GM21737 (cell line): ENCODE measurements at regions not wholly inside any gene's neighbourhood (a gene's known extent, or its start where the extent isn't known, plus 50 kb on each side); places are given as distances from the start of the nearest gene placed in this dataset.
"Not testable (repeated sequence)": the region's sequence is repeated elsewhere in the genome, so short reads cannot be mapped to it uniquely, and the experiment has no call there.

Source experiments
- ATAC-seq: cut with Tn5 transposase; IDR thresholded peaks from one replicate; pipeline ENCODE4 v1.9.1; 2021; ENCODE audit warnings: mild to moderate bottlenecking, moderate library complexity; ENCODE audit not compliant: unreplicated experiment

GRCh38 chr2:139605668-139606067, 825.5 kb upstream of the NXPH2 start:
- no peak for ATAC-seq

DNA sequence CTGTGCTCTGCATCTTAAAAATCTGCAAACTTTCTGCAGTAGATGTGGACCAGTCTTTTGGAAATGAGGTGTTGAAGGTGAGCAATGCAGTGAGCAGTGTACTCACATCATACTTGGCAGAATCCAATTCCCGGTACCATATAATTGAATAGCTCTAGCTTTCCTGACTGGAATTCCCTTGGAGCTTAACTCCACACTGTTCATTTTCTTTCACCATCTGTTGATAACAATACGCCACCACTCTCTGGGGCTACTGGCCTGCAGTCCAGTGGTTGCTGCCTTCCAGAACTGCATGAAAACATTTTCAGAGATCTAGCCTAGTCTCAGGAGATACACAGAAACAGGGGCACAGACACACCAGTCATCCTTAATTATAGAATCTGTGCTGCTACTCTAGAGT, 820.0 kb upstream of the NXPH2 start:
- no peak for ATAC-seq

- no peak for ATAC-seq
These were observed 804.9 kb upstream of the NXPH2 start for GRCh38 chr2:139585101-139585500.

- ATAC-seq, result no peak
These were observed 794.2 kb upstream of the NXPH2 start for GRCh38 chr2:139574371-139574770.

- no peak for ATAC-seq
These were observed 776.6 kb upstream of the NXPH2 start for GRCh38 chr2:139556789-139557188.

DNA sequence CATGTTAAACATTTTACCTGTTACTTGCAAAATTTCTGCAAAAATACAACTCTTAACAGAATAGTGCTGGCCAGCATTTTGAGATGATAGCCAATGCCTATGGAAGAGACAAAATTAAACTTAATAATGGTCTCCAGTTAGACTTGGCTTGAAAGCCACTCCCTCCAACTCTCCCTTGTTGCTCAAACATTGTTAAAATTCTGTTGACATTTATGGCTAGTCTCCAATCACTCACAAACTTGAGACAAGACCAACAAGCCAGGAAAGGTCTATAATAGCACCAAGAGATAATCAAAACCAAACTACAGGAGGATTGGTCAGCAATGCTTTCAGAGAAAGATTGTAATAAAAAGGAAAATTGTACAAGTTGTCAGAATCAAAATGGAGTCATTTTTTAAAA, 770.7 kb upstream of the NXPH2 start:
- no peak for ATAC-seq

DNA sequence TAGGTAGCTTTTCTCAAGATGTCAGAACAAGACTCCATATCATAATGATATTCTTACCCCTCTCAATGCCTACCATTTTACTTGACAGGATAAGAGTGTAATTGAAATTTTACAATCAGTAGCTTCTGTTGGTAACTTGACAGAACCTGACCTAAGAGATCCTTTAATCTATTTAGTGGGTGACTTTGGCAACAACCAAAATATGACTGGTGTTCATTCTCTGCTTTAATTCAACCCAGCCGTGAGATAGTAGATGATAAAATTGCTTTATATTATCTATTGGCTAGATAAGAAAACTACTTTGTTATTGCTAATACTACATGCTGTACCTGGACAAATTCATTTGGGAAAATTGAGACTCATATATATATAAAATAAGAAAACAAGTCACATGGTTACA, 770.2 kb upstream of the NXPH2 start:
- no peak for ATAC-seq

DNA sequence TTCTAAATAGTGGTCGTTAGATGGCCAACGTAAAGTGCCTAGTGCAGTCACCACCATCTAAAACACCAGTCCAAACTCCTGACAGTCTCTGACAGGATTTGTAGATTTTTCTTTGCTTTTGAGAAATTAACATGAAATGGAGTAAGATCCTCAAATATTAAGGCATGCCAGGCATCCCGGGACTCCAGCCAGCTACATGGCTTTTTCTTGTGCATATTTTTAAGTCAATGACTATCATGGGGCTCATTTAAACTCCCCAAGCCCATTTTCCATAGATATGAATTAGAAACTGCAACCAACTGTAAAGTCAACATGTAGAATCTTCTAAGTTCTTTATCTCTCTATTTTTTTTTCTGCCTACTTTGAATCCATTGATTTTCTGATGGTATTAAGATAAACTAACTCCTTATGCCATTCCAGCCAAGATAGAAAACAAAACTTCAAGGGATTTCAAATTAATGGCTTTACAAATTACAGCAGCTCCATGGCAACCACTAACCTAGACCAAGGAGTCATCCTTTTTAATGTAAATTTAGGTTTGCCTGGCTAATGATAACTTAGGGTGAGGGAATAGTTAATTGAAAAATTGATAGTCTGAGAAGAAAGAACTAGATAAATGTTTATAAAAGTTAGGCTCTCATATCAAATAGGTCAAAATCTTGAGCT, 764.1 kb upstream of the NXPH2 start:
- ATAC-seq, result no peak

DNA sequence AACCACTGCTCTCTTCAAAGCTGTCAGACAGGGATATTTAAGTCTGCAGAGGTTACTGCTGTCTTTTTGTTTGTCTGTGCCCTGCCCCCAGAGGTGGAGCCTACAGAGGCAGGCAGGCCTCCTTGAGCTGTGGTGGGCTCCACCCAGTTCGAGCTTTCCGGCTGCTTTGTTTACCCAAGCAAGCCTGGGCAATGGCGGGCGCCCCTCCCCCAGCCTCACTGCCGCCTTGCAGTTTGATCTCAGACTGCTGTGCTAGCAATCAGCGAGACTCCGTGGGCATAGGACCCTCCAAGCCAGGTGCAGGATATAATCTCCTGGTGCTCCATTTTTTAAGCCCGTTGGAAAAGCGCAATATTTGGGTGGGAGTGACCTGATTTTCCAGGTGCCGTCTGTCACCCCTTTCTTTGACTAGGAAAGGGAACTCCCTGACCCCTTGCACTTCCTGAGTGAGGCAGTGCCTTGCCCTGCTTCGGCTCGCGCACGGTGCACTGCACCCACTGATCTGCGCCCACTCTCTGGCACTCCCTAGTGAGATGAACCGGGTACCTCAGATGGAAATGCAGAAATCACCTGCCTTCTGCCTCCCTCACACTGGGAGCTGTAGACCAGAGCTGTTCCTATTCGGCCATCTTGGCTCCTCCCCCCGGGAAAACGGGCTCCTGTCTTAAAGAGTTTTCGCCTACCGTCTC, 758.3 kb upstream of the NXPH2 start:
- not testable (repeated sequence) for ATAC-seq

DNA sequence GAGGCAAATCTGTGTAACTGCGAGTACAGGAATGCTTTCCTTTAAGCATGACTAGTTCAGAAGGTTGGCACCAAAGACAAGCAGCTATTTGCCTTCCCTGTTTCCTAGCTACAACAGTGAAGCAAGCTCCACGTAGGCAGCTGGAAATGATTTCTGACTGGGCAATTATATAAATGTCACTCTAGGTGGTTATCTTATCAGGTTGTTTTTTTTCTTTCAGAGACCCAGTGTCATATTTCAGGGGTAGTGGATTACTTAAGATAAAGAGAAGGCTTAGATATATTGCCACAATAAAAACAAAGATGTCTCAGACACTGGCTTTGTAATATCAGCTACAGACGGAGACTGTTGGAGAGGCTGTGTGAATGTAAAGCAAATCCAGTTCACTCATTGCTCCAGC, 748.9 kb upstream of the NXPH2 start:
- no peak for ATAC-seq

DNA sequence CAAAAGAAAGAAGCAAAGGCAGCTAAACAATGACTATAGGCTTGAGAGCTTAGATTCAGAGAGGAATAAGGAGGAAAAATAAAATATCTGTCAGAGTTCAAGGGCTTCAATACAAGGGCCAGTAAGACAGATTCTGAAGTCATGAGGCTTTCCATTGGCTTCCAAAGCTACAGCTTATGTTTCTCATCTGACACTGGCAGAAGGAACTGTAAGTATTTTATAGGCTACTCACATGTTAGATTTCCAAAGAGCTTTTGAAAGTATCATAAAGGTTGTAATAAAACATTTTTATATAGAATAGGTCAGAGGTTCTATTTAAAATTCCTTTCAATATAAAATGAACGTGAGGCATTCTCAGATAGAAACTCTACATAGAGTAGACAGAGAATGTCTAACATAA, 746.6 kb upstream of the NXPH2 start:
- no peak for ATAC-seq

GRCh38 chr2:139518321-139518720, 738.1 kb upstream of the NXPH2 start:
- ATAC-seq, result no peak

GRCh38 chr2:139514951-139515350, 734.8 kb upstream of the NXPH2 start:
- ATAC-seq, result no peak

- ATAC-seq, result no peak
These were observed 715.7 kb upstream of the NXPH2 start for GRCh38 chr2:139495851-139496250.

- ATAC-seq, result no peak
These were observed 712.0 kb upstream of the NXPH2 start for GRCh38 chr2:139492131-139492680.

DNA sequence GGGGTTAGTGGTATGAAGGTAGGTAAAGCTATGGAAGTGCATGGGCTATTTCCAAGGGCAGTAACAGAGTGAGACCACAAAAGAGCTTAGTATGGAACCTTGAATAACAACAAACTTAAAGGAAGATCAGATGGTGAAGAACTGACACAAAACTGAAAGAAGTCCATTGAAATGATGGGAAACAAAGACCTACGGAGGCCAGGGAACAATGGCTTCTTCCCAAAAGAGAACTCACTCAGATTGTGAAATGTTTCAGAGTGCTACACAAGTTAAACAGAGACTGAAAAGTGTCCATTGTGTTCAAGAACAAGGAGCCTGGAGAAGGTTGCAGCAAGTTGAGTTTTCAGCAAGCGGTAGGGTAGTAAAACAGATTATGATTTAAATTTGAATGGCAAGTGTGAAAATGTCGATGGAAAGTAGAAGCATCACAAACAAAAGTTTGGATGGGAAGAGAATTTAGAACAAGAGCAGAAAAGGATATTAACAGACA, 700.0 kb upstream of the NXPH2 start:
- no peak for ATAC-seq

DNA sequence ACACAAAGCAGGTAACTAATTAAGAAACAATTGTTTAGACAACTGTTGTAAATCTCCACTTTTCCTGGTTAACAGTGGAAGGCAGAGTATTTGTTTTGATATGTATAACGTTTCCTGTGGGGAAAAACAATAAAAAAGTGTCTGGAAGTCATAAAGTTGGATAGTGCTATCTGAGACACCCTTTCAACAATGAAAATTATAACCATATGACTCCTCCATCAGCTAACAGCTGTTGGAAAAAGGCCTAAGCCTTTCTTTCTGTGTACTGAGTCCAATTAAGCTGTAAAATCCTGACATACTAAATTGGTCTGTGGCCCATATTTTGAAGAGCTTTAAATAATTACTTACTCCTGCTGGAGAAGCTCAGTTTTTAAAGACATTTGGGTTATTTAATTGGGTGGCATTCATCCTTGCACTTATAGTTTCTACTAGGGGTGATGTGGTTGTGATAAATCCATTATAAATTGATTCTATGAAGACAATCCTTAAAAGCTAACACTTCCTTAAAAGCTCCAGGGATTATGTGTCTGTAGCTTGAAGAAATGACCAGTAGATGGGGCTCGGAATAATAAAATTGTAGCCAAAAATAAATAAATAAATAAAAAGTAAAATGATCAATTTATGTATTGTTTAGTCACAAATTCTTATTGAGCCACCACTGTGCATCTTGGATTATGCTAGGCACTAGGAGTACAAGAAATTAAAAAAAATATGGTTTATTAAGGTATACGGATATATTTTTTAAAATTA, 698.1 kb upstream of the NXPH2 start:
- ATAC-seq, result no peak

DNA sequence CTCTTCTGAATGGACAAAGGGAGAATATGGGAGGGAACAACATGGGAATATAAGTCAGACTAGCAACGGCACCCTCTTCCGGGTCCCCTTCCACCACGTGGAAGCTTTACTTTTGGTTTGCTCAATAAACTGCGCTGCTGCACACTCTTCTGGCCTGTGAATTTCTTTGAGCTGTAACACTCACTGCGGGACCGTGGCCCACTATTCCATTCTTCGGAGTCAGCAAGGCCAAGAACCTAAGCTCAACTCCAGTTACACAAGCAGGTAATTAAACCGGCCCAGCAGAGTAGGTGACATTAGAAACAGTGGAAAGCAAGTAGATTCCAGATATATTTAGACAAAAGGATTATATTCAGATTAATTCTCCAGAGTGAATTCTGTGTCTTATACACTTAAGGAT, 697.4 kb upstream of the NXPH2 start:
- ATAC-seq, result no peak

GRCh38 chr2:139469985-139470384, 689.8 kb upstream of the NXPH2 start:
- no peak for ATAC-seq

GRCh38 chr2:139465789-139466188, 685.6 kb upstream of the NXPH2 start:
- ATAC-seq, result no peak

DNA sequence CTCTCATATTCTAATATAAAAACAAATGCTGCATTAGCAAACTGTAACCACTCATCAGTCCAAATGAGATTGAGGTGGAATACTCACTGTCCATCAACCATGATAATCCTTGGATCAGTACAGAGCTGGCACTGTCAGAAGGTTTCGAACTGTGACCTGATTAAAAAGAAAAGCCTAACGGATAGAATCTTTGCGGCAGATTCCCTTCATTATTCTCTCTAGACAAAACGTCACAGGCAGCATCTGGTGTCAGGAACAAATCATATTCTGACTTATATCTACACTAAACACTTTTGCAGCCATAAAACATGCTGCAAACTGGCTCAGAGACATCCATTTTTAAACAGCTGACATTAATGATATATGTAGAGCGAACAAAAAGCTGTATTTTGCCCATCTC, 677.7 kb upstream of the NXPH2 start:
- ATAC-seq, result no peak

DNA sequence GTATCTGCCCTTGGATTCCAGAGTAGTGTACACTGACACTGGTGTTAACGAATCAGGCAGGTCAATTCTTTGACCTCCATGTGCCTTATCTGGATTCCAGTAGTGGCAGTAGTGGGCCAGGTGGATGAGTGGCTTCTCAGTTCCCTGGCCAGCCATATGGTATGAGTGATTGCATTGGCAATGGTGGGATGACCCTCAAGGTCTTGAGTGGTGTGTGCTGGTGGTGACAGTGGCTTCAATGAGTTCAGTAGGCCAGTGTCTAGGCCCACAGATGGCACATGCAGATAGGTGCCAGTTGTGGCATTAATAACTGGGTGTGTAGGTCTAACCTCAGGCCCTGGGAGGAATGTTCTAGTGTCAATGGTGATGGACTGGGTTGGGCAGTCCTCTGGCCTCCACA, 674.1 kb upstream of the NXPH2 start:
- ATAC-seq, result no peak
